ENCODE measurements at regions not wholly inside any gene's neighbourhood (a gene's known extent, or its start where the extent isn't known, plus 50 kb on each side); places are given as distances from the start of the nearest gene placed in this dataset.

- ChIA-PET POLR2A (no interaction called here), CTCF (no interaction called here)
- no peak for TF ChIP-seq CTCF (IDR thresholded peaks at IDR 0.05; ENCODE audit: insufficient read depth, low read length, missing control alignments)
- H3K4me3 ChIP-seq (ENCODE audit: low read depth, low read length) = no peak overlapping the region
- DNase-seq (ENCODE audit: low read depth, low spot score) = no peak
Measured at GRCh38 chr13:61768175-61768574, 352.5 kb upstream of the PCDH20 start.

- no peak overlapping the region for H3K4me3 ChIP-seq (ENCODE audit: low read depth, low read length)
- POLR2A ChIA-PET = no interaction called here
- TF ChIP-seq CTCF (IDR thresholded peaks at IDR 0.05; ENCODE audit: insufficient read depth, low read length, missing control alignments) = no peak
- CTCF ChIA-PET = no interaction called here
- no peak for DNase-seq (ENCODE audit: low read depth, low spot score)
Measured at GRCh38 chr13:61766667-61767058, 351.0 kb upstream of the PCDH20 start.

- H3K4me3 ChIP-seq (ENCODE audit: low read depth, low read length) = no peak overlapping the region
- TF ChIP-seq CTCF (IDR thresholded peaks at IDR 0.05; ENCODE audit: insufficient read depth, low read length, missing control alignments) = no peak
- ChIA-PET CTCF (no interaction called here), POLR2A (no interaction called here)
- no peak for DNase-seq (ENCODE audit: low read depth, low spot score)
Measured at GRCh38 chr13:61765940-61766666, 350.5 kb upstream of the PCDH20 start.

DNA sequence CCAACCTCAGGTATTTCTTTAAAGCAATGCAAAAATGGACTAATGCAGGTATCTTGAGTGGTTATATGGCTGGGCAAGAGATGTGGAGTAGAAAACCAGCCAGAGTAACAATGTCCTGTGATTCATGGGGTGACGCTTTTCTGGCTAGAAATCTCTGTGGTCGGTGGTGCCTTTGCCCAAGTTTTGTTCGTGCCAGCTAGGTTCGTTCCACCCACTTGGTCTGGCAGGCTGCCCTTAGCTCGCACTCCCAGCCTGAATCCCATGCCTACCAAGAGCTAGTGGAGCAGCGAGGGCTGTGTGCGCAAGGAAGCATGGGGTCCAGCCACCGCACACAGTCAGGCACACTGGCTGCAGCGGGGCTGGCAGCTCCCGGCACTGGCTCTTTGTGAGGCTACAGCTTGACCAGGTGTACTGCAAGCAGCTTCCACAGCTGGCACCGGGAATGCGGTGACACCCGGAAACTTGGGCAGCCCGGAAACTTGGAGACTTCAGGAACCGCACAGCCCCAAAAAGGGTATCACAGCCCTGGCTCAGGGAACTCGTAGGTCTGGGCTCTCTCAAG lies 349.6 kb upstream of the PCDH20 start:
- H3K4me3 ChIP-seq (ENCODE audit: low read depth, low read length) = no peak overlapping the region
- TF ChIP-seq CTCF (IDR thresholded peaks at IDR 0.05; ENCODE audit: insufficient read depth, low read length, missing control alignments) = no peak
- no peak for DNase-seq (ENCODE audit: low read depth, low spot score)
- CTCF ChIA-PET = no interaction called here
- POLR2A ChIA-PET = no interaction called here

- TF ChIP-seq CTCF (IDR thresholded peaks at IDR 0.05; ENCODE audit: insufficient read depth, low read length, missing control alignments) = no peak
- no peak overlapping the region for H3K4me3 ChIP-seq (ENCODE audit: low read depth, low read length)
Measured at GRCh38 chr13:61761690-61762089, 346.0 kb upstream of the PCDH20 start.

GRCh38 chr13:61760102-61760501 lies 344.5 kb upstream of the PCDH20 start:
- no peak for DNase-seq (ENCODE audit: low read depth, low spot score)
- POLR2A ChIA-PET = no interaction called here
- no peak for TF ChIP-seq CTCF (IDR thresholded peaks at IDR 0.05; ENCODE audit: insufficient read depth, low read length, missing control alignments)
- H3K4me3 ChIP-seq (ENCODE audit: low read depth, low read length) = no peak overlapping the region
- CTCF ChIA-PET = no interaction called here

More at GRCh38 chr13:61761690-61762089, 346.0 kb upstream of the PCDH20 start:
- no peak for DNase-seq (ENCODE audit: low read depth, low spot score)
- POLR2A ChIA-PET = no interaction called here
- CTCF ChIA-PET = no interaction called here
